ENCODE measurements at regions not wholly inside any gene's neighbourhood (a gene's known extent, or its start where the extent isn't known, plus 50 kb on each side); places are given as distances from the start of the nearest gene placed in this dataset.

- no peak for ATAC-seq
- no peak for DNase-seq
- no peak for FAIRE-seq
- H3K4me3 ChIP-seq: no peak overlapping the region
- H3K36me3 ChIP-seq: no peaks in the 10 kb centered on the region
- H3K9me3 ChIP-seq: no peaks in the 10 kb centered on the region
- H3K4me1 ChIP-seq: no peaks in the 10 kb centered on the region
- H3K27me3 ChIP-seq: no peaks in the 10 kb centered on the region
- H3K27ac ChIP-seq: no peak overlapping the region
- no peak for TF ChIP-seq CTCF (IDR thresholded peaks at IDR 0.05)
- intact Hi-C loops (cut with DNase I): no loop called here
Observed at GRCh38 chr5:20648981-20649380, 661.0 kb upstream of the CDH18 start.

- no peak for DNase-seq
- Histone ChIP-seq H3K36me3 (no peaks in the 10 kb centered on the region), H3K4me1 (no peaks in the 10 kb centered on the region), H3K9me3 (no peaks in the 10 kb centered on the region), H3K4me3 (no peak overlapping the region), H3K27ac (no peak overlapping the region), H3K27me3 (no peaks in the 10 kb centered on the region)
- no peak for FAIRE-seq
- WGBS, 2 donors: 49 to 92% methylated on average over 1 of the region's 1 CpG
- ATAC-seq: no peak
- TF ChIP-seq CTCF (IDR thresholded peaks at IDR 0.05): no peak
- intact Hi-C loops (cut with DNase I): no loop called here
Observed at GRCh38 chr5:20636686-20637085, 648.7 kb upstream of the CDH18 start.

- Histone ChIP-seq H3K4me3 (no peak overlapping the region), H3K27ac (no peak overlapping the region), H3K9me3 (no peaks in the 10 kb centered on the region), H3K36me3 (no peaks in the 10 kb centered on the region), H3K27me3 (no peaks in the 10 kb centered on the region), H3K4me1 (no peaks in the 10 kb centered on the region)
- no peak for TF ChIP-seq CTCF (IDR thresholded peaks at IDR 0.05)
- intact Hi-C loops (cut with DNase I): no loop called here
- ATAC-seq (no peak), FAIRE-seq (no peak), DNase-seq (no peak)
- 73 to 81% methylated on average over 3 of the region's 3 CpGs for WGBS, 2 donors
Observed at GRCh38 chr5:20619591-20619990, 631.6 kb upstream of the CDH18 start.

GRCh38 chr5:20618340-20618739 lies 630.3 kb upstream of the CDH18 start:
- WGBS, 2 donors: 61 to 81% methylated on average over 1 of the region's 1 CpG
- Histone ChIP-seq H3K4me3 (no peak overlapping the region), H3K4me1 (no peaks in the 10 kb centered on the region), H3K36me3 (no peaks in the 10 kb centered on the region), H3K9me3 (no peaks in the 10 kb centered on the region), H3K27me3 (no peaks in the 10 kb centered on the region), H3K27ac (no peak overlapping the region)
- no peak for TF ChIP-seq CTCF (IDR thresholded peaks at IDR 0.05)
- no peak for FAIRE-seq
- no peak for DNase-seq
- ATAC-seq: no peak
- intact Hi-C loops (cut with DNase I): no loop called here

- Histone ChIP-seq H3K27ac (no peak overlapping the region), H3K4me1 (no peaks in the 10 kb centered on the region), H3K9me3 (no peaks in the 10 kb centered on the region), H3K4me3 (no peak overlapping the region), H3K27me3 (no peaks in the 10 kb centered on the region), H3K36me3 (no peaks in the 10 kb centered on the region)
- intact Hi-C loops (cut with DNase I): no loop called here
- no peak for DNase-seq
- no peak for TF ChIP-seq CTCF (IDR thresholded peaks at IDR 0.05)
- FAIRE-seq: no peak
- 69 to 75% methylated on average over 3 of the region's 3 CpGs for WGBS, 2 donors
- ATAC-seq: no peak
Observed at GRCh38 chr5:20617841-20618240, 629.8 kb upstream of the CDH18 start.
